ENCODE measurements at regions not wholly inside any gene's neighbourhood (a gene's known extent, or its start where the extent isn't known, plus 50 kb on each side); places are given as distances from the start of the nearest gene placed in this dataset.

GRCh38 chr22:47280301-47280700, 517.9 kb downstream of the TBC1D22A start:
- Histone ChIP-seq H3K9ac (ENCODE audit: low read length) (no peak overlapping the region), H3F3A (ENCODE audit: low read length, unreplicated experiment) (no peaks in the 10 kb centered on the region), H3K4me3 (ENCODE audit: low read length) (no peak overlapping the region), H3K36me3 (ENCODE audit: low read depth, low read length) (no peaks in the 10 kb centered on the region), H3K27me3 (ENCODE audit: low read length) (no peaks in the 10 kb centered on the region), H3K4me1 (ENCODE audit: insufficient read depth, low read length) (peaks cover 28% of the 10 kb centered on the region), H3K9me2 (replicated peaks; ENCODE audit: low read length) (no peaks in the 10 kb centered on the region), H2AFZ (ENCODE audit: low read length) (no peak overlapping the region), H4K20me1 (ENCODE audit: low read length) (no peaks in the 10 kb centered on the region), H3K27ac (ENCODE audit: low read length) (no peak overlapping the region), H3K9me3 (ENCODE audit: low read length) (no peaks in the 10 kb centered on the region), H3K4me2 (ENCODE audit: low read length) (no peak overlapping the region), H3K79me2 (ENCODE audit: low read length) (no peaks in the 10 kb centered on the region)
- CTCF ChIA-PET = no interaction called here
- TF ChIP-seq EZH2phosphoT487 (IDR thresholded peaks at IDR 0.05; ENCODE audit: borderline replicate concordance, low read length) (no peak), EZH2 (IDR thresholded peaks at IDR 0.05; ENCODE audit: low read length, unreplicated experiment) (no peak), CTCF (conservative IDR thresholded peaks at IDR 0.05; ENCODE audit: low read depth, low read length) (no peak)
- DNase-seq = no peak
- no TSS peak for BruUV-seq (replicated peaks)
- no peak for ATAC-seq
- POLR2A ChIA-PET (ENCODE audit: unreplicated experiment) = no interaction called here
- intact Hi-C loops (cut with micrococcal nuclease) = no loop called here

GRCh38 chr22:47279746-47280145, 517.3 kb downstream of the TBC1D22A start:
- TF ChIP-seq EZH2 (IDR thresholded peaks at IDR 0.05; ENCODE audit: low read length, unreplicated experiment) (no peak), EZH2phosphoT487 (IDR thresholded peaks at IDR 0.05; ENCODE audit: borderline replicate concordance, low read length) (no peak), CTCF (conservative IDR thresholded peaks at IDR 0.05; ENCODE audit: low read depth, low read length) (no peak)
- no TSS peak for BruUV-seq (replicated peaks)
- DNase-seq (no peak), ATAC-seq (no peak)
- H3K9me2 ChIP-seq (replicated peaks; ENCODE audit: low read length) = no peaks in the 10 kb centered on the region
- no peak overlapping the region for H3K4me2 ChIP-seq (ENCODE audit: low read length)
- CTCF ChIA-PET = no interaction called here
- peaks cover 33% of the 10 kb centered on the region for H3K4me1 ChIP-seq (ENCODE audit: insufficient read depth, low read length)
- H4K20me1 ChIP-seq (ENCODE audit: low read length) = no peaks in the 10 kb centered on the region
- no peaks in the 10 kb centered on the region for H3F3A ChIP-seq (ENCODE audit: low read length, unreplicated experiment)
- intact Hi-C loops (cut with micrococcal nuclease) = no loop called here
- H3K9ac ChIP-seq (ENCODE audit: low read length) = no peak overlapping the region
- H3K79me2 ChIP-seq (ENCODE audit: low read length) = no peaks in the 10 kb centered on the region
- H2AFZ ChIP-seq (ENCODE audit: low read length) = no peak overlapping the region
- H3K4me3 ChIP-seq (ENCODE audit: low read length) = no peak overlapping the region
- no peaks in the 10 kb centered on the region for H3K36me3 ChIP-seq (ENCODE audit: low read depth, low read length)
- no peak overlapping the region for H3K27ac ChIP-seq (ENCODE audit: low read length)
- H3K9me3 ChIP-seq (ENCODE audit: low read length) = no peaks in the 10 kb centered on the region
- no peaks in the 10 kb centered on the region for H3K27me3 ChIP-seq (ENCODE audit: low read length)
- POLR2A ChIA-PET (ENCODE audit: unreplicated experiment) = no interaction called here

GRCh38 chr22:47279337-47279736, 516.9 kb downstream of the TBC1D22A start:
- no peak overlapping the region for H3K27ac ChIP-seq (ENCODE audit: low read length)
- BruUV-seq (replicated peaks) = no TSS peak
- H3K27me3 ChIP-seq (ENCODE audit: low read length) = no peaks in the 10 kb centered on the region
- no peak overlapping the region for H3K9ac ChIP-seq (ENCODE audit: low read length)
- CTCF ChIA-PET = no interaction called here
- no peak for DNase-seq
- POLR2A ChIA-PET (ENCODE audit: unreplicated experiment) = no interaction called here
- H2AFZ ChIP-seq (ENCODE audit: low read length) = no peak overlapping the region
- no peaks in the 10 kb centered on the region for H3K79me2 ChIP-seq (ENCODE audit: low read length)
- no peak overlapping the region for H3K4me2 ChIP-seq (ENCODE audit: low read length)
- no peaks in the 10 kb centered on the region for H3K9me2 ChIP-seq (replicated peaks; ENCODE audit: low read length)
- H3K9me3 ChIP-seq (ENCODE audit: low read length) = no peaks in the 10 kb centered on the region
- H3K4me1 ChIP-seq (ENCODE audit: insufficient read depth, low read length) = peaks cover 33% of the 10 kb centered on the region
- H4K20me1 ChIP-seq (ENCODE audit: low read length) = no peaks in the 10 kb centered on the region
- no peaks in the 10 kb centered on the region for H3K36me3 ChIP-seq (ENCODE audit: low read depth, low read length)
- H3K4me3 ChIP-seq (ENCODE audit: low read length) = no peak overlapping the region
- intact Hi-C loops (cut with micrococcal nuclease) = no loop called here
- no peak for ATAC-seq
- TF ChIP-seq EZH2 (IDR thresholded peaks at IDR 0.05; ENCODE audit: low read length, unreplicated experiment) = no peak
- H3F3A ChIP-seq (ENCODE audit: low read length, unreplicated experiment) = no peaks in the 10 kb centered on the region

Measured in PC-3 (cell line).